ENCODE measurements at regions not wholly inside any gene's neighbourhood (a gene's known extent, or its start where the extent isn't known, plus 50 kb on each side); places are given as distances from the start of the nearest gene placed in this dataset.

GRCh38 chr14:65278589-65278988, 133.9 kb upstream of the FUT8 start:
- no peak for TF ChIP-seq YY1 (IDR thresholded peaks at IDR 0.05; ENCODE audit: insufficient read depth, insufficient read length)
- no peak for TF ChIP-seq SUZ12 (IDR thresholded peaks at IDR 0.05; ENCODE audit: extremely low read depth, insufficient read depth, insufficient read length)
